ENCODE measurements at regions not wholly inside any gene's neighbourhood (a gene's known extent, or its start where the extent isn't known, plus 50 kb on each side); places are given as distances from the start of the nearest gene placed in this dataset.

GRCh38 chr5:136924490-136924889, 559.1 kb upstream of the TRPC7 start:
- DNase-seq (ENCODE audit: extremely low spot score, insufficient read length, low read depth) (no peak), FAIRE-seq (no peak)

- no peak for FAIRE-seq
- DNase-seq (ENCODE audit: extremely low spot score, insufficient read length, low read depth): no peak
Observed at GRCh38 chr5:136910625-136911024, 545.3 kb upstream of the TRPC7 start.

- no peak for DNase-seq (ENCODE audit: extremely low spot score, insufficient read length, low read depth)
- FAIRE-seq: no peak
Observed at GRCh38 chr5:136909906-136910305, 544.6 kb upstream of the TRPC7 start.

GRCh38 chr5:136907371-136907770, 542.0 kb upstream of the TRPC7 start:
- DNase-seq (ENCODE audit: extremely low spot score, insufficient read length, low read depth) (no peak), FAIRE-seq (no peak)

- DNase-seq (ENCODE audit: extremely low spot score, insufficient read length, low read depth): no peak
- FAIRE-seq: no peak
Observed at GRCh38 chr5:136906545-136906944, 541.2 kb upstream of the TRPC7 start.

- DNase-seq (ENCODE audit: extremely low spot score, insufficient read length, low read depth) (no peak), FAIRE-seq (no peak)
Observed at GRCh38 chr5:136905571-136905970, 540.2 kb upstream of the TRPC7 start.

GRCh38 chr5:136894070-136894469, 528.7 kb upstream of the TRPC7 start:
- no peak for FAIRE-seq
- no peak for DNase-seq (ENCODE audit: extremely low spot score, insufficient read length, low read depth)

GRCh38 chr5:136892000-136892399, 526.7 kb upstream of the TRPC7 start:
- FAIRE-seq: no peak
- no peak for DNase-seq (ENCODE audit: extremely low spot score, insufficient read length, low read depth)

- DNase-seq (ENCODE audit: extremely low spot score, insufficient read length, low read depth) (no peak), FAIRE-seq (no peak)
Observed at GRCh38 chr5:136891175-136891972, 526.0 kb upstream of the TRPC7 start.

GRCh38 chr5:136890431-136891148, 525.2 kb upstream of the TRPC7 start:
- no peak for FAIRE-seq
- no peak for DNase-seq (ENCODE audit: extremely low spot score, insufficient read length, low read depth)

GRCh38 chr5:136886608-136887007, 521.3 kb upstream of the TRPC7 start:
- FAIRE-seq: no peak
- DNase-seq (ENCODE audit: extremely low spot score, insufficient read length, low read depth): no peak

- no peak for FAIRE-seq
- DNase-seq (ENCODE audit: extremely low spot score, insufficient read length, low read depth): no peak
Observed at GRCh38 chr5:136864960-136865359, 499.6 kb upstream of the TRPC7 start.

GRCh38 chr5:136856648-136857047, 491.3 kb upstream of the TRPC7 start:
- no peak for DNase-seq (ENCODE audit: extremely low spot score, insufficient read length, low read depth)
- no peak for FAIRE-seq

GRCh38 chr5:136853971-136854370, 488.6 kb upstream of the TRPC7 start:
- DNase-seq (ENCODE audit: extremely low spot score, insufficient read length, low read depth): no peak
- no peak for FAIRE-seq

GRCh38 chr5:136840601-136841000, 475.3 kb upstream of the TRPC7 start:
- FAIRE-seq (no peak), DNase-seq (ENCODE audit: extremely low spot score, insufficient read length, low read depth) (no peak)

GRCh38 chr5:136836093-136836492, 470.7 kb upstream of the TRPC7 start:
- DNase-seq (ENCODE audit: extremely low spot score, insufficient read length, low read depth) (no peak), FAIRE-seq (no peak)

GRCh38 chr5:136820848-136821247, 455.5 kb upstream of the TRPC7 start:
- FAIRE-seq (no peak), DNase-seq (ENCODE audit: extremely low spot score, insufficient read length, low read depth) (no peak)

GRCh38 chr5:136819526-136820302, 454.4 kb upstream of the TRPC7 start:
- no peak for FAIRE-seq
- no peak for DNase-seq (ENCODE audit: extremely low spot score, insufficient read length, low read depth)

- FAIRE-seq: no peak
- no peak for DNase-seq (ENCODE audit: extremely low spot score, insufficient read length, low read depth)
Observed at GRCh38 chr5:136816327-136816726, 451.0 kb upstream of the TRPC7 start.

GRCh38 chr5:136814619-136815378, 449.5 kb upstream of the TRPC7 start:
- DNase-seq (ENCODE audit: extremely low spot score, insufficient read length, low read depth) (no peak), FAIRE-seq (no peak)
